ENCODE measurements at regions not wholly inside any gene's neighbourhood (a gene's known extent, or its start where the extent isn't known, plus 50 kb on each side); places are given as distances from the start of the nearest gene placed in this dataset.

DNA sequence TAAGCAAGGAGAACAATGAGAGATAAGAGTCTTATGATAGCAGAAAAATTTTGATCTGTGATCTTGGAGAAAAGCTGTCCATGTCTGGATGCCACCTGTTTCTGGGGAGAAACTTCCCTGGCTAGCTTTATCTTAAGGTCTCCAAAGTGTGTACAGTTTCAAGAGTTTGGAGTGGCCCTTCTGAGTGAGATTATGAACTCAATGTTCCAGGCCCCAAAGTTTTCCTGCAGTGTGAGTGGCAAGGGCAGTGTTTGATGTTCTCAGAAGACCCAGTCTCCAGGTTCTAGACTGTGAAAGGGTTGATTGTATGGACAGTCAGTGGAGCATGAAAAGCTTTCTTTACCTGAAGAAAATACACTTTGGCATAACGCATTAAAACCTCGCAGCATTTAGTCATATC is 121.7 kb downstream of the OLIG3 start:
- TF ChIP-seq, protein P1, sequence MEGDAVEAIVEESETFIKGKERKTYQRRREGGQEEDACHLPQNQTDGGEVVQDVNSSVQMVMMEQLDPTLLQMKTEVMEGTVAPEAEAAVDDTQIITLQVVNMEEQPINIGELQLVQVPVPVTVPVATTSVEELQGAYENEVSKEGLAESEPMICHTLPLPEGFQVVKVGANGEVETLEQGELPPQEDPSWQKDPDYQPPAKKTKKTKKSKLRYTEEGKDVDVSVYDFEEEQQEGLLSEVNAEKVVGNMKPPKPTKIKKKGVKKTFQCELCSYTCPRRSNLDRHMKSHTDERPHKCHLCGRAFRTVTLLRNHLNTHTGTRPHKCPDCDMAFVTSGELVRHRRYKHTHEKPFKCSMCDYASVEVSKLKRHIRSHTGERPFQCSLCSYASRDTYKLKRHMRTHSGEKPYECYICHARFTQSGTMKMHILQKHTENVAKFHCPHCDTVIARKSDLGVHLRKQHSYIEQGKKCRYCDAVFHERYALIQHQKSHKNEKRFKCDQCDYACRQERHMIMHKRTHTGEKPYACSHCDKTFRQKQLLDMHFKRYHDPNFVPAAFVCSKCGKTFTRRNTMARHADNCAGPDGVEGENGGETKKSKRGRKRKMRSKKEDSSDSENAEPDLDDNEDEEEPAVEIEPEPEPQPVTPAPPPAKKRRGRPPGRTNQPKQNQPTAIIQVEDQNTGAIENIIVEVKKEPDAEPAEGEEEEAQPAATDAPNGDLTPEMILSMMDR (IDR thresholded peaks at IDR 0.05) = no peak
- TF ChIP-seq ZFX (IDR thresholded peaks at IDR 0.05; ENCODE audit: borderline replicate concordance) = no peak
